Natural killer cell treated with Interleukin-12 subunit alpha and Interleukin-12 subunit beta and Interleukin-15 and Interleukin-18, amount 100 ng/mL, for 72 hours (primary cell): ENCODE measurements at regions not wholly inside any gene's neighbourhood (a gene's known extent, or its start where the extent isn't known, plus 50 kb on each side); places are given as distances from the start of the nearest gene placed in this dataset.

Source experiments
- ATAC-seq, 2 donors: fragments of 150-1000 bp; cut with Tn5 transposase in 1 of 2; sonication (Bioruptor Pico), chemical (Tn5 transposase) in 1 of 2; 2 replicates each; pipeline ENCODE4 v1.10.0; 2021
- DNase-seq: peaks from one replicate; pipeline ENCODE4 v3.0.0; 2022; ENCODE audit warnings: low spot score
- H3K27ac Mint-ChIP-seq, 2 donors: 1 replicate in 1 of 2; 2 replicates in 1 of 2; pipeline ENCODE4 v1.8.0; 2022; ENCODE audit warnings: mixed read lengths in 2 of 2, mild to moderate bottlenecking in 1 of 2, moderate library complexity in 1 of 2
- H3K27me3 Mint-ChIP-seq, 2 donors: 1 replicate in 1 of 2; 2 replicates in 1 of 2; pipeline ENCODE4 v1.8.0; 2022; ENCODE audit warnings: mixed read lengths in 2 of 2
- H3K36me3 Mint-ChIP-seq: one replicate; pipeline ENCODE4 v1.8.0; 2022; ENCODE audit warnings: mixed read lengths
- H3K4me1 Mint-ChIP-seq, 2 donors: 1 replicate in 1 of 2; 2 replicates in 1 of 2; pipeline ENCODE4 v1.8.0; 2022; ENCODE audit warnings: low read depth in 2 of 2, mixed read lengths in 2 of 2, mild to moderate bottlenecking in 1 of 2
- H3K4me3 Mint-ChIP-seq: one replicate; pipeline ENCODE4 v1.8.0; 2022; ENCODE audit warnings: mixed read lengths
- H3K9me3 Mint-ChIP-seq: 2 replicates; pipeline ENCODE4 v1.8.0; 2022; ENCODE audit warnings: mixed read lengths

DNA sequence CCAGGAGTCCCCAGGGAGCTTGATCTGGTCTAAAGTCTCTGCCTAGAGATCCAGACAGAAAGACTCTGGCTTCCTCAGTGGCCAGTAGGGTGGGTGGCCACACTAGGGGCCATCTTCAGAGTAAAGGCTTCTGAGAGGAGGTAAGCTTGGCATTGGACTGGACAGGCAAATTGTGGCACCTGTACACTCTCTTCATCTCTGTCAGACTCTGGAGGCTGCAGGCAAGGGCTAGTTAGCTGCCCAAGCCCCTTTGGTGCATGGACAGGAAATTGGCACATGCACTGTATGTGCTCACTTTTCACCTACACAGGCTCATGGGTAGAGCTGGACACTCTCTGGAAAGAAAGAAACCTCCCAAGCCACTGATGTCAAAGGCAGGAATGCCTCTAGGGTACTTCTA lies 142.8 kb downstream of the PJA1 start:
- Mint-ChIP-seq H3K4me3 (no peak overlapping the region), H3K36me3 (no peaks in the 10 kb centered on the region), H3K27ac (no peak overlapping the region), H3K4me1 (peaks cover 0 to 2% of the 10 kb centered on the region in 2 donors), H3K9me3 (no peaks in the 10 kb centered on the region), H3K27me3 (no peaks in the 10 kb centered on the region)
- ATAC-seq (no peak), DNase-seq (no peak)

DNA sequence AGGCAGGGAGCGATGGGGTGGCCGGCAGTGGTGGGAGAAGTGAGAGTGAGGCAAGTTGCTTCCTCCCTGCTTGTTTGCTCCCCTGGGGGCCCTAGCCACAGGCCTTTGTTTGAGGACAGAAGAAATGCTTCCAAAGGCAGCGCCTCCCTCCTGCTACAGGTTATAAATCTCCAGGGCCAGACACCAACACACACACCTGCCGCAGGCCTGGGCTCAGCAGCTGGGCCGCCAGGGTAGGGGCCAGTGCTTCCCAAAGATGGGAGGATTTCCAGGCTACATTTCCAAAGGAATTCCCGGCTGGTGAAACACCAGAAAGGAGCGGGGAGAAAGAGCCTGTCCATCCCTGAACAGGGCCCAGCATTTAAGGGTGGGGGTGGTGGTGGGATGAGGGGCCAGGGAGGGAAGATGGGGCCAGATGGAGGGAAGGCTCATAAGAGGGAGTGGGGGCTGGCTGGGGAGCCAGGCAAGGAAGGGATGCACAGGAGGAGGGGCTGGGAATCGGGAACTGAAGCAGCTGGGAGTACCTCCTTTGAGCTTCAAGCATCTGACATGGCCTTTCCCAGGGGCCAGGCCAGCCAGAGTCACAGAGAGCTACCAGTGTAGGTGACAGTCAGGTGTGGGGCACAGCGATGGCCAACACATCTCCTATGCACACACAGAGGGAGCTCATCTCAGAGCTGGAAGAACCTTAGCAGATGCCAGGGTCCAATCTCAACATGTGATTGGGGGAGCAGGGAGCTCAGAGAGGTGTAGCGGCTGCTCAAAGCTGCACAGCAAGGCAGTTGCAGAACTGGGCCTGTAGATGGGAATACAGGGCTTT lies 143.9 kb downstream of the PJA1 start:
- H3K36me3 Mint-ChIP-seq, result no peaks in the 10 kb centered on the region
- peaks cover 0 to 2% of the 10 kb centered on the region in 2 donors for H3K4me1 Mint-ChIP-seq
- DNase-seq, result no peak
- H3K27me3 Mint-ChIP-seq, result no peaks in the 10 kb centered on the region
- no peaks in the 10 kb centered on the region for H3K9me3 Mint-ChIP-seq
- no peak overlapping the region for H3K27ac Mint-ChIP-seq
- no peak overlapping the region for H3K4me3 Mint-ChIP-seq
- ATAC-seq, result no peak

DNA sequence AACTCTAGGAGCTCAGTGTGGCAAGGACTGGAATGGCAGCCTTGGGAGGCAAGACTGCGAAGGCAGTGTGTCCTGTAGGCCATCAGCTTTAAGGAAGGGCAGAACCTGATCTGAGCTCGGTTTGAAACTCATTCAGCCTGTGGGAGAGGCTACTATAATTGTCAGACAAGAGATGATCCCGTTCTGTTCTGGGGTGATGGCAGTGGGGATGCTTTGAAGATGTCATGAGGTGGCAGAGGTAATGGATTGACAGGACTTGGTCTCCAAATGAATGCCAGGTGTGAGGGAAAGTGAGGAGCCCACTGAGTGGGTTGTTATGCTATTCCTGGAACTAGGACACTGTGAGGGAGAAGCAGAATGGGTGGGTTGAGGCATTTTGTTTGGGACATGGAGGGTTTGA lies 144.9 kb downstream of the PJA1 start:
- Mint-ChIP-seq H3K27ac (no peak overlapping the region), H3K27me3 (no peaks in the 10 kb centered on the region), H3K4me3 (no peak overlapping the region), H3K9me3 (no peaks in the 10 kb centered on the region), H3K36me3 (no peaks in the 10 kb centered on the region), H3K4me1 (peaks cover 0 to 2% of the 10 kb centered on the region in 2 donors)
- ATAC-seq (no peak), DNase-seq (no peak)

DNA sequence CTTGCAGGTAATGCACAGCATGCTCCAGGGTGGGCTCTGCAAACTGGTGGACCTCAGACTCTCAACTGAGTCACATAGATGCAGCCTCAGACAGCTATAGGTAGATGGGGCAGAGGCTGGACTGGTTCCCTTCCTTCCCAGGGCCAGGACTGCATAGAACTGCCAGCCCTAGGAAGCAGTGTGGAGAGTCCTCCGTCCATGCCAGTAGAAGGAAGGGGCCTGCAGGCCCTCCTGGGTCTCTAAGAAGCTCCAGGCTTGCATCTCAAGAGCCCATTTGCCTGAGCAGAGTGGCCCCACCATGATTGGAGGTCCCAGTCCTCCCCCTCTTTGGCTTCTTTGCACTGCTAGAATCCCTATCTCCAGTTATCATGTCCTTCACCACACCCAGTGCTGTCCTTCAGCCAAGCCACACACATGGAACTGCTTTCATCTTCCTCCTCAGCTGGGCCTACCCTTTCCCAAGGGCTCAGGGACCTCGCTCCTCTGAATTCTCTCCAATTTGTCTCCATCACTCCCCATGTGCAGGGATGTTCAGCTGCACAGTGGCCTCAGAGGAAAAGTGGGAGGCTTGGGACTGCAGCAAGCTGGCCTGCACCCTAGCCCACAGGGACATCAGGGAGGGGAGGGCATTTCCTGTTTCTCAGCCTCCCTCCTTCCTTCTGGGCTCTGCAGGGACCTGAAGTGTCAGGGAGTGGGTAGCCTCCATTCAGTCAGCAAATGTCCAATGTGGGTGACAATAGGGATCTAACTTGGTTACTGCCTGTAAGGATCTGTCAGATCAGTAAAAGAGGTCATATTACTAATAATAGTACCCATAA lies 146.0 kb downstream of the PJA1 start:
- no peaks in the 10 kb centered on the region for H3K9me3 Mint-ChIP-seq

DNA sequence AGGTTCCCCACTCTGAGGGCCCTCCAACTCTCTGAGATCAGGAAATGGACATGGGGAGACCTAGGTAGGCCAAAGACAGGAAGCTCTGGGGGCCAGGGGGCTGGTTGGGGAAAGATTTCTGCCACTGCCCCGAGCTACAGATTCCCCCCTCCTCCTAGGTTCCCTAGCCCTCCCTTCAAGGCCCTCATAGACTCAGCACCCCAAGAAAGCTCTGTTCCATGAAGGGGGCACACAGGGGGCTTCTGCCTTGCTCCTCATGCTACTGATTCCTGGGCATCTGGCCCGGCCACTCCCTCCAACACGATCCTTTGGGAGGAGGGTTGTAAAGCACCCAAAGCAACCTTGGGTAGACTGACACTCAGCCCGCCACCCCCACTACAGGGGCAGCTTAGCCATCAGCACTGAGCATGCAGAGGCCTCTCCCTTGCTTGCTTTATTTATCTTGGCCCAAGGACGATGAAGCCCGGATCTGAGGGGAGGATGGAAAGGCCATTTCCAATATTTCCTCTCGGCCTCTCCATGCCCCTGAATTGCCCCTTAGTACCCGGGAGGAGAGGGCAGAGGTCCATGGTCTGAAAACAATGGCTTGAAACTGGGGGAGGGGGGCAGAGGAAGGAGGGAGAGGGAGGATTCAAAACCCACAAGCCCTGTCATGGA lies 146.7 kb downstream of the PJA1 start:
- Mint-ChIP-seq H3K27me3 (no peaks in the 10 kb centered on the region), H3K4me1 (peaks cover 0 to 2% of the 10 kb centered on the region in 2 donors), H3K4me3 (no peak overlapping the region), H3K36me3 (no peaks in the 10 kb centered on the region), H3K9me3 (no peaks in the 10 kb centered on the region), H3K27ac (no peak overlapping the region)
- DNase-seq, result no peak
- ATAC-seq, result no peak

More for the DNA sequence above, 146.0 kb downstream of the PJA1 start:
- no peaks in the 10 kb centered on the region for H3K36me3 Mint-ChIP-seq
- no peaks in the 10 kb centered on the region for H3K27me3 Mint-ChIP-seq
- no peak overlapping the region for H3K4me3 Mint-ChIP-seq
- no peak overlapping the region for H3K27ac Mint-ChIP-seq
- no peak for ATAC-seq
- no peak for DNase-seq
- peaks cover 0 to 2% of the 10 kb centered on the region in 2 donors for H3K4me1 Mint-ChIP-seq

DNA sequence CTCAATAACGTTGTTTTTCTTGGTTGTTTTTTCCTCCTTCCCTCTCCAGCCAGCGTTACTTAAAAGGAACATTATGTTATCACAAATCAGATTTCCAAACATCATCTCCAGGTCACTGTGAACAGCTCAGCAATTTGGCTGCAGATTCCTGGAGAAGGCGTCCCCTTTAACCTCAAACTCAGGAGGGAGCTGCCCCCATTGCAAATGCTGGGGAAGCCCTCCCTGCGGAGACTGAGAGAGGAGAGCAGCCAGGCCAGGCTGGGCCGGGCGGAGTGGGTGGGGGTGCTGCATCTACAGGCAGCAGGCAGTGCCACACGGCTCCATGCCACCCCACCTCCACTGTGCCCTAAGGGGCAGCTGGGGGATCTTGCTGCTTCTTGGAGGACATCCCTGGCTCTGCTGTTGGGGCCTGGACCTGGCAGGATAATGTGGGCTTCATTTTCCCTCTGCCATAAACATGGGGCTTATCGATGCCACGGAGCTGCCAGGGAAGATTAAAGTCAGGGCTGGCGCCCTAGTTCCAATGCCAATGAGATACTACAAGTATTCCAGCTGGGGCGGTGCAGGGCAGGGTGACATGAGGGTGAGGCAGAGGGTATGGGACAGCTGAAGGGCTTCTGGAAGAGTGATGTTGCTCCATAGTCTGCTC lies 148.8 kb downstream of the PJA1 start:
- Mint-ChIP-seq H3K36me3 (no peaks in the 10 kb centered on the region), H3K27me3 (peaks cover 0 to 5% of the 10 kb centered on the region in 2 donors), H3K9me3 (no peaks in the 10 kb centered on the region), H3K27ac (no peak overlapping the region), H3K4me3 (no peak overlapping the region), H3K4me1 (peaks cover 0 to 2% of the 10 kb centered on the region in 2 donors)
- ATAC-seq (no peak), DNase-seq (no peak)

DNA sequence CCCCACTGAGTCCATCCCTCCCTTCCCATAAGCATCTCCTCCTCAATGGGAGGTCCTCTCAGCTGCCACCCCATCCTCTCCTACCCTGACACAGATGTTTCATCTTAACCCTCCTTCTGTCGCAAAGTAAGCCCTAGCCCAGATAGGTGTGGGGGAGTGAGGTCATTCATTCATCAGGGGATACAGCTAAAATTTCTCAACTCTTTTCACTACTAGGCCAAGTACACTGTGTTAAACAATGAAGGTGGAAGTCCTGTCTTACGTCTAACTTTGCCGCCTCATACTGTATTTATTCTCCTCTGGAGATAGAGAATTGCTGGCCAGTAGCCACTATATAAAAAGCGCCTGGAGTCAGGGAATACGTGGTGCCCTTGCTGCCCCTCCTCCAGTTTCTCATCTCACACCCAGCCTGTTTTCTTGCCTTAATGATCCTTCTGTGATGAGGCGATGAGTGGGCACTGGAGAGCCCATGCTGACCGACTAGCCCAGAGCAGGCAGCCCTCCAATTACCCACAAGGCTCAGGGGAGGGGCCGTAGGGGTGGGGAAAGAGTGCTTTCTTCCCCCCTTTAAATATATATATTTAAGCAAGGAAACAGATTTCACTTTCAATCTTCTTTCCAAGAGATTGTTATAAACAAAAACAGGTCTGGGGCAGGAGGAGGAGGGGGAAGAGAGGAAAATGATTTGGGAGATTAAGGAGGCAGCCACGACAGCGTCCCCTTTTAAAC lies 149.5 kb downstream of the PJA1 start:
- H3K27ac Mint-ChIP-seq, result no peak overlapping the region
- no peaks in the 10 kb centered on the region for H3K36me3 Mint-ChIP-seq
- DNase-seq, result no peak
- ATAC-seq, result no peak
- peaks cover 0 to 2% of the 10 kb centered on the region in 2 donors for H3K4me1 Mint-ChIP-seq
- H3K9me3 Mint-ChIP-seq, result no peaks in the 10 kb centered on the region
- H3K4me3 Mint-ChIP-seq, result no peak overlapping the region
- H3K27me3 Mint-ChIP-seq, result peaks cover 6 to 10% of the 10 kb centered on the region in 2 donors

DNA sequence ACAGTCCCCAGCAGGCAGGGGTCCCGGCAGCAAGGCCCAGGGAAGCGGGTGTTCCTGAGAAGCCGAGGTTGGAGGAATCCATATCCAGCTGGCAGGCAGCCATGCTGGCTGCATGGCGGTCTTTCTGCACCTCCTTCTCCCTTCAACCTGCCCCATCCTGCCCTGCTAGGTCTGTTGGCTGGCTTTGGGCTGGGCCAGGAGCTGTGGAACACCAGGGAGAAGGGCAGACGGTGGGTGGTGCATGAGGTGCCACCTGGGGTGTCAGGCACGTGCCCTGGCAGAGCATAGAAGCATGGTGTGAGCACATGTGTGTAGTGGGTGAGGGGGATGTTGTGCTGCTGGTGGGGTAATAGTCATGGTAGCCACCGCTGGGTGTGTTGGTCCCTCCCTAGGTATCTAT lies 150.1 kb downstream of the PJA1 start:
- ATAC-seq, result peak in 1 of 2 donors; percentile 3
- Mint-ChIP-seq H3K27ac (no peak overlapping the region), H3K36me3 (no peaks in the 10 kb centered on the region), H3K27me3 (peaks cover 6 to 12% of the 10 kb centered on the region in 2 donors), H3K4me1 (peaks cover 0 to 2% of the 10 kb centered on the region in 2 donors), H3K9me3 (no peaks in the 10 kb centered on the region), H3K4me3 (no peak overlapping the region)
- DNase-seq, result no peak

DNA sequence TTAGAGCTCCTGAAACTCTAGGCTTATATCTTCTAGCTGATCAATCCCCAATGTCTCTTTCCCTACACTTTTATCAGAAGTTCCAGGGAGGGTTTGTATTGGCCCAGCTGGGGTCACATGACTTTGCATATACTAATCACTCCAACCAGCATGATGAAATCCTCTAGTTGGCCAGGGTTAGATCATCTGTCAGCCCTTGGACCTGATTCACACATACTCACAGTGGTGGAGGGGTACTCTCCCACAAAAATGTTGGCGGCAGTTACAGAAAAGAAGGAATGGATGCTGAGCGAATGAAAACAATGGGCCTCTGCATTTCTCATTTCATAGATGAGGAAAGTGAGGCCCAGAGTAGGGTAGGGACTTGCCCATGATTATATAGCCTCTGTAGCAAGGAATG lies 151.1 kb downstream of the PJA1 start:
- H3K9me3 Mint-ChIP-seq, result no peaks in the 10 kb centered on the region
- H3K4me3 Mint-ChIP-seq, result no peak overlapping the region
- H3K4me1 Mint-ChIP-seq, result no peaks in the 10 kb centered on the region
- no peaks in the 10 kb centered on the region for H3K36me3 Mint-ChIP-seq
- H3K27ac Mint-ChIP-seq, result no peak overlapping the region
- DNase-seq (no peak), ATAC-seq (no peak)
- peaks cover 6 to 12% of the 10 kb centered on the region in 2 donors for H3K27me3 Mint-ChIP-seq

DNA sequence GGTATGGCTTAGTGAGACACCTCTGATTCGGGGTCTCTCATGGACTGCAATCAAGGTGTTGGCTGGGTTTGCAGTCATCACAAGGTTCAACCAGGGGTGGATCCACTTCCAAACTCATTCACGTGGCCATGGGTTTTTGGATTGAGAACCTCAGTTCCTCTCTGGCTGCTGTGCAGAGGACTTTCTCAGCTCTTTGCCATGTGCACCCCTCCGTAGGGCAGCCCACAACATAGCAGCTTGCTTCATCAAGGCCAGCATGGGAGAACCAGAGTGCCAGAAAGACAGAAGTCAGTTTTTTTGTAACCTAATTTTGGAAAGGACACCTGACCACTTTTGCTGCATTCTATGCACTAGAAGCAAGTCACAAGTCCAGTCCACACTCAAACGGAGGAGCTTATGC lies 154.9 kb downstream of the PJA1 start:
- Mint-ChIP-seq H3K27ac (no peak overlapping the region), H3K4me1 (no peaks in the 10 kb centered on the region), H3K9me3 (no peaks in the 10 kb centered on the region), H3K4me3 (no peak overlapping the region), H3K36me3 (no peaks in the 10 kb centered on the region), H3K27me3 (peaks cover 15 to 18% of the 10 kb centered on the region in 2 donors)
- no peak for ATAC-seq
- no peak for DNase-seq

DNA sequence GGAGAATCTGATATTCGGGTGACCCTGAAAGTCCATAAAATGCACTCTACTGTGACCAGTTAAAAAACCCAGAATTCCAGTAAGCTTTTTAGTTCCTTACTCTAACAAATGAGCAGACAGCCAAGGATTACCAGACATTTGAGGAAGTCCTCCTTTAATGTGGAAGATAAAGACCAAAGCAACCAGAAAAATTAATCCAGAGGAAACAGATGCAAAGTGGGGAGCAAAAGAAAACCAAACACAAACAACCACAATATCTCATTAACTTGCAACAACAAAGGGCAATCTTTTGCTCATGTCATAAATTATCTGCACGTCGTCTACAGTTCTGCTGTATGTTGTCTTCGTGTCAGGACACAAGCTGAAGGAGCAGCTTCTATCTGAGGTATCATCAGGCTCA lies 164.4 kb downstream of the PJA1 start:
- H3K36me3 Mint-ChIP-seq, result no peaks in the 10 kb centered on the region
- no peak for DNase-seq
- no peaks in the 10 kb centered on the region for H3K4me1 Mint-ChIP-seq
- no peak for ATAC-seq
- no peak overlapping the region for H3K4me3 Mint-ChIP-seq
- H3K27me3 Mint-ChIP-seq, result peaks cover 19 to 25% of the 10 kb centered on the region in 2 donors
- H3K27ac Mint-ChIP-seq, result no peak overlapping the region
- H3K9me3 Mint-ChIP-seq, result no peaks in the 10 kb centered on the region

DNA sequence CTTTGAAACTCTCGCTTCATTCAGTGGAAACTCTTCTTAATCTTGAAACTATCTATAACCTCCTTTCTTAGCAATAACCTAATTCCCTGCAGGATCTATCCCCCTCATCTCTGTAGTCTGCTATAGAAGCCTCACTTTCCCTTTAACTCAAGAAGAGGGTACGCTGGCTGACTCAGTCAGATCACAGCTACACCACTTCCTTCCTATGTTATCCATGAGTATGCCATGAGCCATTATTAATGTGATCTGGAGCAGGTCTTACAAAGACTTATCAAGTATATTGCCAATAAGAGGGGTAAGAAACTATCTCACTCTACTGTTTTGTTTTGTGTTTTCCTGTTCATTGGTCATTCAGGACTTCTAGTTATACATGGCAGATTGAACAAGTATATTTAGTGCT lies 165.3 kb downstream of the PJA1 start:
- Mint-ChIP-seq H3K4me3 (no peak overlapping the region), H3K36me3 (no peaks in the 10 kb centered on the region), H3K4me1 (no peaks in the 10 kb centered on the region), H3K9me3 (no peaks in the 10 kb centered on the region), H3K27ac (no peak overlapping the region), H3K27me3 (peaks cover 19 to 30% of the 10 kb centered on the region in 2 donors)
- no peak for DNase-seq
- no peak for ATAC-seq

DNA sequence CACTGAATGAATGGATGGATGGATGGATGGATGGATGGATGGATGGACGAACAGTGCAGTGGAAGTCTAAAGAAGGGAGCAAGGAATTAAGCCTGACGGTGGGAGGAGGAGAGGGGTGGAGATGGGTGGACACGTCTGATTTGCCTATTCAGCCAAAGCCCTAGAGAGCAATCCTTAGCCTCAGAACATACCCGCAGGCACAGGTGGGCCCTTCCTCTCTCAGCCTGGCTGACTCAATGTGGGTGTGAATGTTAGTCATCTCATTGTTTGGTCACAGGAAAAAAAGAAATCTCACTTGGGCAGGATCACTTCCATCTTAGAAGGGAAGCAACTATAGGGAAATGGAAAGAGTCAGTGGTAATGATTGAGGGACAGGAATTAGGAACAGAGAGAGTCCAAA lies 165.9 kb downstream of the PJA1 start:
- no peak overlapping the region for H3K4me3 Mint-ChIP-seq
- DNase-seq, result no peak
- no peaks in the 10 kb centered on the region for H3K36me3 Mint-ChIP-seq
- H3K27me3 Mint-ChIP-seq, result peaks cover 19 to 27% of the 10 kb centered on the region in 2 donors
- no peaks in the 10 kb centered on the region for H3K4me1 Mint-ChIP-seq
- ATAC-seq, result no peak
- no peak overlapping the region for H3K27ac Mint-ChIP-seq
- H3K9me3 Mint-ChIP-seq, result no peaks in the 10 kb centered on the region
